IPS-20b (cell line): ENCODE measurements at regions not wholly inside any gene's neighbourhood (a gene's known extent, or its start where the extent isn't known, plus 50 kb on each side); places are given as distances from the start of the nearest gene placed in this dataset.

Experiments used
- H3K27ac ChIP-seq: one replicate; pipeline ENCODE4 v1.5.1; 2013; ENCODE audit warnings: low read length
- H3K27me3 ChIP-seq: 2 replicates; pipeline ENCODE4 v1.6.1; 2013; ENCODE audit warnings: mild to moderate bottlenecking, low read length, inconsistent platforms; ENCODE audit not compliant: insufficient read depth
- H3K36me3 ChIP-seq: 2 replicates; pipeline ENCODE4 v1.6.1; 2013; ENCODE audit warnings: low read depth, mild to moderate bottlenecking, inconsistent platforms, low read length, moderate library complexity; ENCODE audit not compliant: insufficient read depth
- H3K4me1 ChIP-seq: 2 replicates; pipeline ENCODE4 v1.6.1; 2013; ENCODE audit warnings: mild to moderate bottlenecking, control low read depth, inconsistent platforms, low read length, moderate library complexity; ENCODE audit not compliant: insufficient read depth
- H3K4me3 ChIP-seq: 2 replicates; pipeline ENCODE4 v1.5.1; 2013; ENCODE audit warnings: mild to moderate bottlenecking, low read length, inconsistent platforms
- H3K9ac ChIP-seq: 2 replicates; pipeline ENCODE4 v1.6.1; 2013; ENCODE audit warnings: low read depth, mild to moderate bottlenecking, inconsistent platforms, low read length, moderate library complexity
- H3K9me3 ChIP-seq: 2 replicates; pipeline ENCODE4 v1.6.1; 2013; ENCODE audit warnings: mild to moderate bottlenecking, low read depth, low read length, inconsistent platforms; ENCODE audit not compliant: insufficient read depth

GRCh38 chr11:127066401-127067090 lies 66.0 kb upstream of the KIRREL3 start:
- Histone ChIP-seq H3K9me3 (no peaks in the 10 kb centered on the region), H3K4me1 (no peaks in the 10 kb centered on the region), H3K27me3 (no peaks in the 10 kb centered on the region; the same call in 1 of the 2 replicates), H3K36me3 (no peaks in the 10 kb centered on the region), H3K27ac (no peak overlapping the region), H3K9ac (no peak overlapping the region), H3K4me3 (no peak overlapping the region)

- no peak overlapping the region for H3K9ac ChIP-seq
- no peak overlapping the region for H3K27ac ChIP-seq
- 0 out of 2 replicates have a peak, but pooled peaks cover 3% of the 10 kb centered on the region for H3K4me1 ChIP-seq
- no peaks in the 10 kb centered on the region for H3K36me3 ChIP-seq
- no peaks in the 10 kb centered on the region for H3K9me3 ChIP-seq
- H3K4me3 ChIP-seq, result no peak overlapping the region
- no peaks in the 10 kb centered on the region for H3K27me3 ChIP-seq
Observed at GRCh38 chr11:127063241-127063640, 62.7 kb upstream of the KIRREL3 start.

- Histone ChIP-seq H3K27ac (no peak overlapping the region), H3K9ac (no peak overlapping the region), H3K9me3 (no peaks in the 10 kb centered on the region), H3K27me3 (no peaks in the 10 kb centered on the region), H3K4me1 (0 out of 2 replicates have a peak, but pooled peaks cover 3% of the 10 kb centered on the region), H3K4me3 (no peak overlapping the region), H3K36me3 (no peaks in the 10 kb centered on the region)
Observed at GRCh38 chr11:127061947-127062346, 61.4 kb upstream of the KIRREL3 start.

GRCh38 chr11:127059750-127060149 lies 59.2 kb upstream of the KIRREL3 start:
- no peaks in the 10 kb centered on the region for H3K36me3 ChIP-seq
- H3K27me3 ChIP-seq, result no peaks in the 10 kb centered on the region
- 0 out of 2 replicates have a peak, but pooled peaks cover 3% of the 10 kb centered on the region for H3K4me1 ChIP-seq
- no peak overlapping the region for H3K4me3 ChIP-seq
- H3K9ac ChIP-seq, result no peak overlapping the region
- H3K9me3 ChIP-seq, result no peaks in the 10 kb centered on the region
- no peak overlapping the region for H3K27ac ChIP-seq

- Histone ChIP-seq H3K27me3 (no peaks in the 10 kb centered on the region), H3K27ac (no peak overlapping the region), H3K4me1 (0 out of 2 replicates have a peak, but pooled peaks cover 3% of the 10 kb centered on the region), H3K4me3 (no peak overlapping the region), H3K9me3 (no peaks in the 10 kb centered on the region), H3K36me3 (no peaks in the 10 kb centered on the region), H3K9ac (no peak overlapping the region)
Observed at GRCh38 chr11:127059286-127059685, 58.7 kb upstream of the KIRREL3 start.

GRCh38 chr11:127058524-127058923 lies 58.0 kb upstream of the KIRREL3 start:
- H3K27me3 ChIP-seq, result no peaks in the 10 kb centered on the region
- no peaks in the 10 kb centered on the region for H3K36me3 ChIP-seq
- H3K9ac ChIP-seq, result no peak overlapping the region
- H3K4me3 ChIP-seq, result no peak overlapping the region
- H3K27ac ChIP-seq, result no peak overlapping the region
- H3K9me3 ChIP-seq, result no peaks in the 10 kb centered on the region
- H3K4me1 ChIP-seq, result 0 out of 2 replicates have a peak, but pooled peaks cover 3% of the 10 kb centered on the region

GRCh38 chr11:127057126-127057525 lies 56.6 kb upstream of the KIRREL3 start:
- H3K9ac ChIP-seq, result no peak overlapping the region
- no peaks in the 10 kb centered on the region for H3K27me3 ChIP-seq
- no peaks in the 10 kb centered on the region for H3K9me3 ChIP-seq
- H3K4me1 ChIP-seq, result peaks cover 8% of the 10 kb centered on the region; the same call in 1 of the 2 replicates
- no peak overlapping the region for H3K27ac ChIP-seq
- H3K4me3 ChIP-seq, result no peak overlapping the region
- H3K36me3 ChIP-seq, result no peaks in the 10 kb centered on the region

GRCh38 chr11:127056338-127056971 lies 55.9 kb upstream of the KIRREL3 start:
- H3K9ac ChIP-seq, result no peak overlapping the region
- no peaks in the 10 kb centered on the region for H3K36me3 ChIP-seq
- peaks cover 9% of the 10 kb centered on the region; the same call in 1 of the 2 replicates for H3K4me1 ChIP-seq
- H3K4me3 ChIP-seq, result no peak overlapping the region
- H3K27ac ChIP-seq, result no peak overlapping the region
- H3K9me3 ChIP-seq, result no peaks in the 10 kb centered on the region
- H3K27me3 ChIP-seq, result no peaks in the 10 kb centered on the region

- Histone ChIP-seq H3K36me3 (no peaks in the 10 kb centered on the region), H3K4me3 (no peak overlapping the region), H3K4me1 (peaks cover 9% of the 10 kb centered on the region; the same call in 1 of the 2 replicates)
Observed at GRCh38 chr11:127055236-127055635, 54.7 kb upstream of the KIRREL3 start.

GRCh38 chr11:127054153-127054552 lies 53.6 kb upstream of the KIRREL3 start:
- no peak overlapping the region for H3K9ac ChIP-seq
- no peak overlapping the region for H3K4me3 ChIP-seq
- H3K27me3 ChIP-seq, result no peaks in the 10 kb centered on the region; the same call in 1 of the 2 replicates
- H3K9me3 ChIP-seq, result no peaks in the 10 kb centered on the region
- H3K27ac ChIP-seq, result no peak overlapping the region
- no peaks in the 10 kb centered on the region for H3K36me3 ChIP-seq
- peaks cover 9% of the 10 kb centered on the region; the same call in 1 of the 2 replicates for H3K4me1 ChIP-seq

More at GRCh38 chr11:127055236-127055635, 54.7 kb upstream of the KIRREL3 start:
- no peaks in the 10 kb centered on the region for H3K27me3 ChIP-seq
- H3K9ac ChIP-seq, result no peak overlapping the region
- no peaks in the 10 kb centered on the region for H3K9me3 ChIP-seq
- no peak overlapping the region for H3K27ac ChIP-seq

- peaks cover 7% of the 10 kb centered on the region; the same call in 1 of the 2 replicates for H3K4me1 ChIP-seq
- no peak overlapping the region for H3K27ac ChIP-seq
- H3K27me3 ChIP-seq, result no peaks in the 10 kb centered on the region; the same call in 1 of the 2 replicates
- no peak overlapping the region for H3K4me3 ChIP-seq
- H3K9ac ChIP-seq, result no peak overlapping the region
- H3K36me3 ChIP-seq, result no peaks in the 10 kb centered on the region
- H3K9me3 ChIP-seq, result no peaks in the 10 kb centered on the region
Observed at GRCh38 chr11:127052404-127052803, 51.8 kb upstream of the KIRREL3 start.
